ENCODE measurements at regions not wholly inside any gene's neighbourhood (a gene's known extent, or its start where the extent isn't known, plus 50 kb on each side); places are given as distances from the start of the nearest gene placed in this dataset.

- TF ChIP-seq POLR2A (IDR thresholded peaks at IDR 0.05; ENCODE audit: low read depth, low read length) (no peak), TAF1 (IDR thresholded peaks at IDR 0.05; ENCODE audit: low read depth, low read length) (no peak), POLR2AphosphoS5 (IDR thresholded peaks at IDR 0.05; ENCODE audit: low read depth, low read length) (no peak)
Measured at GRCh38 chr11:29017941-29018340, 909.8 kb downstream of the METTL15 start.
